K562 (cell line): ENCODE measurements at regions not wholly inside any gene's neighbourhood (a gene's known extent, or its start where the extent isn't known, plus 50 kb on each side); places are given as distances from the start of the nearest gene placed in this dataset.

Experiments used
- ATAC-seq: fragments of 200-7000 bp; cut with Tn5 transposase; 3 replicates; pipeline ENCODE4 v1.9.1; 2020; ENCODE audit warnings: moderate library complexity
- BruUV-seq: library from RNA; stranded (reverse); fragments of 400-500 nt; replicated peaks from 2 replicates; lab custom pipeline; 2021; lab: Mats Ljungman, UMichigan
- CTCF ChIA-PET: fragments of 300-600 bp; formaldehyde crosslinking; extraction: SDS; loops from one replicate; lab custom pipeline; 2021; ENCODE audit warnings: low intra/inter-chr PET ratio; lab: Yijun Ruan, JAX
- POLR2A ChIA-PET: fragments of 300-600, 350-650 bp; sonication (Branson Sonifier 250); formaldehyde crosslinking; extraction: SDS; loops from one replicate; lab custom pipeline; 2021; ENCODE audit warnings: antibody characterized with exemption, inconsistent platforms; lab: Yijun Ruan, JAX
- DNase-seq, 4 experiments: peaks; one replicate each; pipeline versions ENCODE4 v3.0.0 to v3.0.0-alpha.2; 2011 to 2018; ENCODE audit warnings: low spot score in 3 of 4, mixed read lengths in 3 of 4; ENCODE audit errors: extremely low read depth in 1 of 4
- FAIRE-seq: peaks from 2 replicates; lab custom pipeline; 2011; peaks lifted over from hg19 to GRCh38; lab: Jason Lieb, UNC
- H2AFZ ChIP-seq: 2 replicates; pipeline ENCODE4 v1.6.0; 2011; ENCODE audit warnings: low read depth, low read length, control low read depth, inconsistent platforms
- H3K27ac ChIP-seq: fragments of 200-600 bp; 3 replicates; pipeline ENCODE4 v1.8.0; 2011; ENCODE audit warnings: low read depth, mild to moderate bottlenecking, control low read depth, inconsistent platforms, low read length, moderate library complexity, mixed read lengths; ENCODE audit errors: extremely low read depth
- H3K27me3 ChIP-seq, 2 experiments: fragments of 300-600 bp in 1 of 2; 2 replicates in 1 of 2; 3 replicates in 1 of 2; pipeline versions ENCODE4 v1.6.0 to v1.8.0; 2011; ENCODE audit warnings: inconsistent platforms in 2 of 2, low read length in 2 of 2, mild to moderate bottlenecking in 1 of 2, mixed read lengths in 1 of 2, moderate library complexity in 1 of 2; ENCODE audit not compliant: control insufficient read depth in 2 of 2, insufficient read depth in 2 of 2
- H3K36me3 ChIP-seq: fragments of 300-600 bp; 3 replicates; pipeline ENCODE4 v1.8.0; 2011; ENCODE audit warnings: mild to moderate bottlenecking, low read length, inconsistent platforms; ENCODE audit not compliant: control insufficient read depth, insufficient read depth
- H3K4me1 ChIP-seq, 2 experiments: fragments of 200-600 bp in 1 of 2; replicated peaks in 1 of 2; 2 replicates in 1 of 2; 3 replicates in 1 of 2; pipeline versions ENCODE4 v1.5.1 to v1.8.0; 2011; ENCODE audit warnings: inconsistent platforms in 2 of 2, low read length in 2 of 2, mild to moderate bottlenecking in 1 of 2, mixed read lengths in 1 of 2, moderate library complexity in 1 of 2; ENCODE audit not compliant: control insufficient read depth in 2 of 2, insufficient read depth in 2 of 2
- H3K4me2 ChIP-seq: 2 replicates; pipeline ENCODE4 v1.6.1; 2011; ENCODE audit warnings: low read length, control low read depth, inconsistent platforms, mixed read lengths; ENCODE audit not compliant: insufficient read depth
- H3K4me3 ChIP-seq: fragments of 200-600 bp; sonication (generic), shearing (Covaris generic); 2 replicates; pipeline ENCODE4 v1.5.1; 2016; ENCODE audit warnings: control low read depth, inconsistent platforms
- H3K79me2 ChIP-seq: fragments of 200-600 bp; 3 replicates; pipeline ENCODE4 v1.8.0; 2011; ENCODE audit warnings: low read length, inconsistent platforms; ENCODE audit not compliant: control insufficient read depth, insufficient read depth
- H3K9ac ChIP-seq, 2 experiments: 2 replicates each; pipeline versions ENCODE4 v1.6.0 to v1.6.1; 2011; ENCODE audit warnings: low read depth in 2 of 2, low read length in 2 of 2, control low read depth in 1 of 2, inconsistent platforms in 1 of 2, mild to moderate bottlenecking in 1 of 2, mixed read lengths in 1 of 2; ENCODE audit not compliant: insufficient read depth in 1 of 2
- H3K9me1 ChIP-seq: one replicate; pipeline ENCODE4 v1.6.0; 2011; ENCODE audit warnings: inconsistent platforms, mild to moderate bottlenecking, low read length, moderate library complexity; ENCODE audit not compliant: control insufficient read depth, insufficient read depth
- H3K9me3 ChIP-seq: replicated peaks from 2 replicates; pipeline ENCODE4 v1.5.1; 2011; ENCODE audit warnings: low read depth, low read length, inconsistent platforms; ENCODE audit not compliant: control insufficient read depth, insufficient read depth
- H4K20me1 ChIP-seq: replicated peaks from 2 replicates; pipeline ENCODE4 v1.6.1; 2011; ENCODE audit warnings: low read length, inconsistent platforms, mixed read lengths; ENCODE audit not compliant: control insufficient read depth, insufficient read depth
- CTCF ChIP-seq, 3 experiments: IDR thresholded peaks in 2 of 3; conservative IDR thresholded peaks in 1 of 3; 2 replicates each; pipeline ENCODE4 v1.5.1; 2011 to 2012; ENCODE audit warnings: low read length in 3 of 3, mild to moderate bottlenecking in 3 of 3, control low read depth in 2 of 3, improper control_type of control experiment in 1 of 3, inconsistent platforms in 1 of 3, low read depth in 1 of 3, mixed read lengths in 1 of 3, moderate library complexity in 1 of 3; ENCODE audit not compliant: insufficient read depth in 2 of 3
- POLR2B ChIP-seq: fragments of 450-650 bp; IDR thresholded peaks from 2 replicates; pipeline ENCODE4 v1.6.1; 2018; ENCODE audit warnings: low read depth; ENCODE audit not compliant: partially characterized antibody
- SLC30A9 ChIP-seq: fragments of 250-450 bp; sonication (Bioruptor Pico); IDR thresholded peaks from 2 replicates; pipeline ENCODE4 v1.8.0; 2022; ENCODE audit warnings: mild to moderate bottlenecking, moderate library complexity
- ZNF324 ChIP-seq: fragments of 250-450 bp; sonication (Bioruptor Pico); IDR thresholded peaks from 2 replicates; pipeline ENCODE4 v1.4.0; 2020; ENCODE audit warnings: mild to moderate bottlenecking
- ZNF395 ChIP-seq: fragments of 200-800 bp; sonication (Bioruptor generic); IDR thresholded peaks from 2 replicates; pipeline ENCODE4 v1.6.1; 2017; ENCODE audit warnings: missing genetic modification characterization, missing compliant biosample characterization
- ZNF655 ChIP-seq: fragments of 250-450 bp; sonication (Bioruptor Pico); IDR thresholded peaks from 2 replicates; pipeline ENCODE4 v1.5.0; 2021
- WGBS: fragments of 100-300 bp; shearing (Covaris generic); methylation state at CpG from one replicate; pipeline ENCODE4 v1.1.6; 2016; ENCODE audit warnings: low coverage, mixed read lengths; ENCODE audit not compliant: insufficient coverage; ENCODE audit errors: missing lambda C conversion rate; 5-methylcytosine and 5-hydroxymethylcytosine counted together
- in situ Hi-C: fragments of 300-500 bp; cut with MboI; formaldehyde crosslinking; loops from 4 replicates; pipeline ENCODE4 v1.15.0; 2018; ENCODE audit warnings: inconsistent platforms, mixed read lengths
- intact Hi-C: fragments of 100-400 bp; cut with micrococcal nuclease; formaldehyde crosslinking; loops from 2 replicates; pipeline ENCODE4 v1.14.2; 2022

GRCh38 chr10:89853781-89854191 is 152.4 kb downstream of the KIF20B start:
- BruUV-seq, result no TSS peak
- CTCF ChIA-PET, result no interaction called here
- Histone ChIP-seq H3K27me3 (no peaks in the 10 kb centered on the region), H3K4me2 (no peak overlapping the region), H3K9ac (no peak overlapping the region), H3K4me3 (no peak overlapping the region), H3K27ac (no peak overlapping the region), H3K9me3 (no peaks in the 10 kb centered on the region), H2AFZ (peak overlapping the region; percentile 50; the same call in 1 of the 2 replicates), H4K20me1 (no peaks in the 10 kb centered on the region), H3K36me3 (no peaks in the 10 kb centered on the region), H3K79me2 (no peaks in the 10 kb centered on the region), H3K4me1 (no peaks in the 10 kb centered on the region; a peak in 1 of 5 replicates), H3K9me1 (no peaks in the 10 kb centered on the region)
- FAIRE-seq (no peak), DNase-seq (peak; percentile 23 to 32 (median 25)), ATAC-seq (peak; percentile 96)
- TF ChIP-seq POLR2B (no peak), ZNF655 (CRISPR knock-in tag) (no peak), ZNF395 (CRISPR knock-in tag) (no peak), CTCF (IDR thresholded peaks at IDR 0.05 in 2 of 3, conservative IDR thresholded peaks at IDR 0.05 in 1 of 3; ENCODE audit: insufficient read depth in 2 of 3, low read depth in 1 of 3, low read length in 3 of 3) (peak in 2 of 3 experiments; percentile 51 to 54; a peak in 4 of 6 replicates), SLC30A9 (no peak), ZNF324 (CRISPR knock-in tag) (no peak)
- POLR2A ChIA-PET, result no interaction called here
- in situ Hi-C loops (no loop called here), intact Hi-C loops (loop anchor here (5.0 kb wide), 1 partner anchor 61 kb away; no protein-coding TSS in a partner anchor)
- 7% methylated on average over 15 of the region's 18 CpGs for WGBS
